HEK293 (cell line): ENCODE measurements at regions not wholly inside any gene's neighbourhood (a gene's known extent, or its start where the extent isn't known, plus 50 kb on each side); places are given as distances from the start of the nearest gene placed in this dataset.

Source experiments
- CTCF ChIP-seq: fragments of 450-650 bp; formaldehyde crosslinking; IDR thresholded peaks from 2 replicates; pipeline ENCODE4 v1.5.1; 2016; ENCODE audit warnings: missing biosample characterization, missing genetic modification characterization
- REST ChIP-seq: fragments of 450-650 bp; formaldehyde crosslinking; IDR thresholded peaks from 2 replicates; pipeline ENCODE4 v1.5.1; 2016; ENCODE audit warnings: missing biosample characterization, missing genetic modification characterization
- ZNF24 ChIP-seq: fragments of 450-650 bp; formaldehyde crosslinking; IDR thresholded peaks from 2 replicates; pipeline ENCODE4 v1.5.1; 2016; ENCODE audit warnings: missing biosample characterization, missing genetic modification characterization
- ZNF768 ChIP-seq: fragments of 450-650 bp; formaldehyde crosslinking; IDR thresholded peaks from 2 replicates; pipeline ENCODE4 v1.5.1; 2018; ENCODE audit warnings: missing biosample characterization, mild to moderate bottlenecking, missing genetic modification characterization
- TF ChIP-seq, protein P1 (sequence below): fragments of 450-650 bp; formaldehyde crosslinking; IDR thresholded peaks from 2 replicates; pipeline ENCODE4 v1.5.1; 2016; ENCODE audit warnings: missing biosample characterization, missing genetic modification characterization, low read depth
- TF ChIP-seq, protein P2 (sequence below): fragments of 450-650 bp; formaldehyde crosslinking; IDR thresholded peaks from 2 replicates; pipeline ENCODE4 v1.5.1; 2016; ENCODE audit warnings: missing biosample characterization, missing genetic modification characterization

- TF ChIP-seq CTCF (tag by site-specific recombination) (no peak), ZNF24 (tag by site-specific recombination) (no peak), REST (tag by site-specific recombination) (no peak), ZNF768 (tag by site-specific recombination) (no peak)
- TF ChIP-seq, protein P1, sequence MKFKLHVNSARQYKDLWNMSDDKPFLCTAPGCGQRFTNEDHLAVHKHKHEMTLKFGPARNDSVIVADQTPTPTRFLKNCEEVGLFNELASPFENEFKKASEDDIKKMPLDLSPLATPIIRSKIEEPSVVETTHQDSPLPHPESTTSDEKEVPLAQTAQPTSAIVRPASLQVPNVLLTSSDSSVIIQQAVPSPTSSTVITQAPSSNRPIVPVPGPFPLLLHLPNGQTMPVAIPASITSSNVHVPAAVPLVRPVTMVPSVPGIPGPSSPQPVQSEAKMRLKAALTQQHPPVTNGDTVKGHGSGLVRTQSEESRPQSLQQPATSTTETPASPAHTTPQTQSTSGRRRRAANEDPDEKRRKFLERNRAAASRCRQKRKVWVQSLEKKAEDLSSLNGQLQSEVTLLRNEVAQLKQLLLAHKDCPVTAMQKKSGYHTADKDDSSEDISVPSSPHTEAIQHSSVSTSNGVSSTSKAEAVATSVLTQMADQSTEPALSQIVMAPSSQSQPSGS (tag by site-specific recombination): no peak
- TF ChIP-seq, protein P2, sequence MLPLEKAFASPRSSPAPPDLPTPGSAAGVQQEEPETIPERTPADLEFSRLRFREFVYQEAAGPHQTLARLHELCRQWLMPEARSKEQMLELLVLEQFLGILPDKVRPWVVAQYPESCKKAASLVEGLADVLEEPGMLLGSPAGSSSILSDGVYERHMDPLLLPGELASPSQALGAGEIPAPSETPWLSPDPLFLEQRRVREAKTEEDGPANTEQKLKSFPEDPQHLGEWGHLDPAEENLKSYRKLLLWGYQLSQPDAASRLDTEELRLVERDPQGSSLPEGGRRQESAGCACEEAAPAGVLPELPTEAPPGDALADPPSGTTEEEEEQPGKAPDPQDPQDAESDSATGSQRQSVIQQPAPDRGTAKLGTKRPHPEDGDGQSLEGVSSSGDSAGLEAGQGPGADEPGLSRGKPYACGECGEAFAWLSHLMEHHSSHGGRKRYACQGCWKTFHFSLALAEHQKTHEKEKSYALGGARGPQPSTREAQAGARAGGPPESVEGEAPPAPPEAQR (tag by site-specific recombination): no peak
These were observed 1063.3 kb upstream of the CITED2 start for GRCh38 chr6:140437619-140438345.
